Loucy (cell line): ENCODE measurements at regions not wholly inside any gene's neighbourhood (a gene's known extent, or its start where the extent isn't known, plus 50 kb on each side); places are given as distances from the start of the nearest gene placed in this dataset.

Experiments
- CTCF ChIP-seq: fragments of 200-600 bp; sonication (generic); conservative IDR thresholded peaks from 2 replicates; pipeline ENCODE4 v1.5.1; 2014; ENCODE audit warnings: mild to moderate bottlenecking, antibody characterized with exemption, low read length
- EZH2phosphoT487 ChIP-seq: fragments of 200-600 bp; IDR thresholded peaks from 2 replicates; pipeline ENCODE4 v1.6.1; 2018; ENCODE audit warnings: antibody characterized with exemption, mild to moderate bottlenecking, moderate library complexity, borderline replicate concordance

DNA sequence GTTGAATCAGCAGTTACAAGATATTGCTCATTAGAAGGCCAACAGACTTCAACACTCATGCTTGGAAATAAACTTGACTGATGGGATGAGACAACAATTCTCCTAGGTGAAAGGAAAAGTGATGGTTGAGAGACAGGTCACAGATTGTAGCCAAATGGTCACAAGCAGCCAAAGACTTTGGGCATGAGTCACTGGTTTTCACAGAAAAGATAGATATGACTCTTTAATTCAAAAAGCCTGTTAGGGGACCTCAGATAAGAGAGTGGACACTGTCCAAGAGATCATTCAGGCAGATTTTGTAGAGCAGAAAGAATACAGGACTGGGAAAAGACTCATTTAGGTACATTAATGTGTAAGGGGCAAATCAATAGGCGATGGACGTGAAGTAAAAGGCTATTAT lies 982.5 kb downstream of the MAT2B start:
- TF ChIP-seq EZH2phosphoT487 (no peak), CTCF (no peak)
